ENCODE measurements at regions not wholly inside any gene's neighbourhood (a gene's known extent, or its start where the extent isn't known, plus 50 kb on each side); places are given as distances from the start of the nearest gene placed in this dataset.

DNA sequence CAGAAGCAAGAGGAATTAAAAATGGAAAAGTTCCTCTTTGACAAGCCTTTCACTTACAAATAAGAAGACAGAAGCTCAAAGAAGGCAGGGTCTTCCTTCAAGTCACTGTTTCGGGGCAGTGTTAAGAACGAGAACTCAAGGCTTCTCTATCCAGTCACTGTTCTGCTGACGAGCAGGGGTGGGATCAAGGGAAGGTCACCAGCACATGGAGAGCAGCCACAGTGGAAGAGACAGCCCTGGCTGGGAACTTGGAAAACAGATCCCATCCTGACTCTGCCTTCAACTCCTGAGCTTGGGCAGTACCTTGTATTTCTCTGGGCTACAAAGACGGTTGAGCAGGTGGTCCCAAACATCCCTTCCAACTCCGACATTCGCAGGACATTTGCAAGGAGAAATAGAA is 111.5 kb upstream of the LPP start:
- TF ChIP-seq, protein P1, sequence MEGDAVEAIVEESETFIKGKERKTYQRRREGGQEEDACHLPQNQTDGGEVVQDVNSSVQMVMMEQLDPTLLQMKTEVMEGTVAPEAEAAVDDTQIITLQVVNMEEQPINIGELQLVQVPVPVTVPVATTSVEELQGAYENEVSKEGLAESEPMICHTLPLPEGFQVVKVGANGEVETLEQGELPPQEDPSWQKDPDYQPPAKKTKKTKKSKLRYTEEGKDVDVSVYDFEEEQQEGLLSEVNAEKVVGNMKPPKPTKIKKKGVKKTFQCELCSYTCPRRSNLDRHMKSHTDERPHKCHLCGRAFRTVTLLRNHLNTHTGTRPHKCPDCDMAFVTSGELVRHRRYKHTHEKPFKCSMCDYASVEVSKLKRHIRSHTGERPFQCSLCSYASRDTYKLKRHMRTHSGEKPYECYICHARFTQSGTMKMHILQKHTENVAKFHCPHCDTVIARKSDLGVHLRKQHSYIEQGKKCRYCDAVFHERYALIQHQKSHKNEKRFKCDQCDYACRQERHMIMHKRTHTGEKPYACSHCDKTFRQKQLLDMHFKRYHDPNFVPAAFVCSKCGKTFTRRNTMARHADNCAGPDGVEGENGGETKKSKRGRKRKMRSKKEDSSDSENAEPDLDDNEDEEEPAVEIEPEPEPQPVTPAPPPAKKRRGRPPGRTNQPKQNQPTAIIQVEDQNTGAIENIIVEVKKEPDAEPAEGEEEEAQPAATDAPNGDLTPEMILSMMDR (IDR thresholded peaks at IDR 0.05 in 4 of 5, conservative IDR thresholded peaks at IDR 0.05 in 1 of 5), result no peak
- no peak for TF ChIP-seq POLR2A (IDR thresholded peaks at IDR 0.05)

Measured in gastrocnemius medialis (tissue), 4 donors.